ENCODE measurements at regions not wholly inside any gene's neighbourhood (a gene's known extent, or its start where the extent isn't known, plus 50 kb on each side); places are given as distances from the start of the nearest gene placed in this dataset.

GRCh38 chr10:16341637-16342036, 95.2 kb upstream of the PTER start:
- intact Hi-C loops (cut with DNase I) = no loop called here
- DNase-seq = no peak

- intact Hi-C loops (cut with DNase I) = no loop called here
Observed at GRCh38 chr10:16348891-16349290, 87.9 kb upstream of the PTER start.

GRCh38 chr10:16352146-16352545, 84.7 kb upstream of the PTER start:
- intact Hi-C loops (cut with DNase I) = no loop called here
- DNase-seq = no peak

More at GRCh38 chr10:16348891-16349290, 87.9 kb upstream of the PTER start:
- DNase-seq = no peak

GRCh38 chr10:16360001-16360400, 76.8 kb upstream of the PTER start:
- intact Hi-C loops (cut with DNase I) = no loop called here
- DNase-seq = no peak

GRCh38 chr10:16360425-16360824, 76.4 kb upstream of the PTER start:
- DNase-seq = no peak
- intact Hi-C loops (cut with DNase I) = no loop called here

- intact Hi-C loops (cut with DNase I) = no loop called here
- no peak for DNase-seq
Observed at GRCh38 chr10:16361086-16361485, 75.7 kb upstream of the PTER start.

GRCh38 chr10:16363741-16364140, 73.1 kb upstream of the PTER start:
- intact Hi-C loops (cut with DNase I) = no loop called here
- no peak for DNase-seq

- intact Hi-C loops (cut with DNase I) = no loop called here
- DNase-seq = no peak
Observed at GRCh38 chr10:16367621-16368292, 69.1 kb upstream of the PTER start.

- intact Hi-C loops (cut with DNase I) = no loop called here
- no peak for DNase-seq
Observed at GRCh38 chr10:16381083-16381482, 55.7 kb upstream of the PTER start.

- intact Hi-C loops (cut with DNase I) = no loop called here
- DNase-seq = peak; percentile 15 to 92 (median 58)
Observed at GRCh38 chr10:16384021-16384420, 52.8 kb upstream of the PTER start.

- intact Hi-C loops (cut with DNase I) = no loop called here
- DNase-seq = no peak
Observed at GRCh38 chr10:16386855-16387254, 50.0 kb upstream of the PTER start.

Data from posterior cingulate gyrus (tissue), 11 donors.